T-helper 2 cell treated with Interferon-gamma antibody and Interleukin-4, amounts not matched to agents 5 μg/mL and 100 μg/mL, for 36 hours (primary cell): ENCODE measurements at regions not wholly inside any gene's neighbourhood (a gene's known extent, or its start where the extent isn't known, plus 50 kb on each side); places are given as distances from the start of the nearest gene placed in this dataset.

Experiments used
- DNase-seq: peaks from one replicate; pipeline ENCODE4 v3.0.0; 2021; ENCODE audit warnings: low spot score
- H3K27ac Mint-ChIP-seq: one replicate; pipeline ENCODE4 v1.8.0; 2021; ENCODE audit warnings: mild to moderate bottlenecking, mixed read lengths
- H3K27me3 Mint-ChIP-seq: one replicate; pipeline ENCODE4 v1.8.0; 2021; ENCODE audit warnings: low read depth, mixed read lengths
- H3K36me3 Mint-ChIP-seq: one replicate; pipeline ENCODE4 v1.8.0; 2021; ENCODE audit warnings: low read depth, mixed read lengths
- H3K4me1 Mint-ChIP-seq: one replicate; pipeline ENCODE4 v1.8.0; 2021; ENCODE audit warnings: low read depth, mixed read lengths
- H3K4me3 Mint-ChIP-seq: one replicate; pipeline ENCODE4 v1.8.0; 2022; ENCODE audit warnings: mild to moderate bottlenecking, moderate library complexity, mixed read lengths
- H3K9me3 Mint-ChIP-seq: one replicate; pipeline ENCODE4 v1.8.0; 2021; ENCODE audit warnings: mixed read lengths

DNA sequence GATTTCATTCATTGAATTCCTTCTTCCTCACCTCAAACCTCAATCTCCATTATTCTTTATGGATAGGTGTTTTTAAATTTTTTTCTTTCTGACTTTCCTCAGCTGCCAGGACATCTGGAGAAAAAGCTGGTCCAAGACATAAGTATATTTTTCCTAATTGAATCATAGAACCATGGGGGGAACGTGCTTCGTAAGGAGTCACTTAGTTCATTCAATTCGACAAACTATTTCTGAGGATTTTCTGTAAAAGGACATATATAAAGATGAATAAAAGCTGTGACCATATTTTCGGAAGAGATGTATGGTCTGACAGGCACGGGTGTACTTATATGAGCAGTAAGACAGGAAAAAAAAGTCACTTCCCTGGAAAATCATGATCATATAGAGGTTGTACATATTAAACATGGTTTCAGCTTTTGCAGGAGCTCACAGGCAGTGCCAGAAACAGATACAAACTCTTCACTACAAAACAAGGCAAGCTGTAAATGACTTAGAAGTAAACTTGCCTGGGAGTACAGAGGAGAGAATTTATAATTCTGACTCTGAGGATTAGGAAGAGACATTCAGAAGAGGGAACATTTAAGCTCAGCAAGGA lies 88.2 kb upstream of the EGR2 start:
- H3K4me3 Mint-ChIP-seq: no peak overlapping the region
- H3K4me1 Mint-ChIP-seq: peaks cover 6% of the 10 kb centered on the region
- H3K27me3 Mint-ChIP-seq: no peaks in the 10 kb centered on the region
- DNase-seq: no peak
- no peak overlapping the region for H3K27ac Mint-ChIP-seq
- no peaks in the 10 kb centered on the region for H3K36me3 Mint-ChIP-seq
- no peaks in the 10 kb centered on the region for H3K9me3 Mint-ChIP-seq

DNA sequence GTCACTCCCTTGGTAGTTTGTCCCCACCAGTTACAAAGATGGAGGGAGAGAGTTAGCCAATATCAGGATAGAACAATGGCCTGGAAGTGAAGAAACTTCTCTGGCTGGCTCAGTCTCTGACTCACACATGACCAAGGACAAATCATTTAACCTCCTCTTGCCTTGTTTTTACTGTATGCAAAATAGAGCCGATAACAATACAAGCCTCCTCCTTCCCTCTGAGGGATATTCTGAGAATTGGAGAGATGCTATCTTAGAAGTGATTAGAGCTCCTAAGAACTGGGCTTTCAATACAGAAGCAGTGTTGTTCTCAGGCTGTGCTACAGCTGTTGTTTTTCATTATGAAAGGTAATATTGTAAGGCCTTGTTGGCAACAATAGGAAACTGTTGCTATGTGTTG lies 87.7 kb upstream of the EGR2 start:
- Mint-ChIP-seq H3K4me1 (peaks cover 6% of the 10 kb centered on the region), H3K27me3 (no peaks in the 10 kb centered on the region), H3K4me3 (no peak overlapping the region), H3K9me3 (no peaks in the 10 kb centered on the region), H3K36me3 (no peaks in the 10 kb centered on the region), H3K27ac (no peak overlapping the region)
- DNase-seq: no peak

GRCh38 chr10:62900829-62901571 lies 84.8 kb upstream of the EGR2 start:
- Mint-ChIP-seq H3K4me3 (no peak overlapping the region), H3K27me3 (peaks cover 2% of the 10 kb centered on the region), H3K36me3 (no peaks in the 10 kb centered on the region), H3K4me1 (peaks cover 6% of the 10 kb centered on the region), H3K27ac (no peak overlapping the region), H3K9me3 (no peaks in the 10 kb centered on the region)
- no peak for DNase-seq

DNA sequence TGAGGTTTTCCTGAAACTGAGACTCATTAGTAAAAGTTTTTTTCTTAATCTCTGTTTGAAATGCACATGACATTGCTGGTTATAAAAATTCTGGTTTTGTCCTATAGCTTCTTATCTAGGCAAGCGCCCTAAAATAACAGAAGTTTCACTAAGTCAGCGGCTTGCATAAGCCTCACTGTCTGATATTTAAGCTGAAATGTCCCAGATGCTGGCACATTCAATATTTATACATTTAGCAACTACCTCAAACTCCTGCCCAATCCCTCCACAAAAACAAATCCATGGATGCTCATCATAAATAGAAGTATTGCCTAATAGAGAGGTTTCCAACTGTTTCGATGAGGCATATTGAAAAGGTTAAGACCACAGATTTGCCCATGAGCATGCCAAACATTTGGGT lies 83.1 kb upstream of the EGR2 start:
- Mint-ChIP-seq H3K27ac (no peak overlapping the region), H3K36me3 (no peaks in the 10 kb centered on the region), H3K9me3 (no peaks in the 10 kb centered on the region), H3K4me1 (peaks cover 6% of the 10 kb centered on the region), H3K27me3 (peaks cover 2% of the 10 kb centered on the region), H3K4me3 (no peak overlapping the region)
- no peak for DNase-seq

GRCh38 chr10:62895063-62895462 lies 78.9 kb upstream of the EGR2 start:
- Mint-ChIP-seq H3K4me1 (no peaks in the 10 kb centered on the region), H3K27me3 (peaks cover 5% of the 10 kb centered on the region), H3K27ac (no peak overlapping the region), H3K36me3 (no peaks in the 10 kb centered on the region), H3K9me3 (no peaks in the 10 kb centered on the region), H3K4me3 (no peak overlapping the region)
- no peak for DNase-seq

DNA sequence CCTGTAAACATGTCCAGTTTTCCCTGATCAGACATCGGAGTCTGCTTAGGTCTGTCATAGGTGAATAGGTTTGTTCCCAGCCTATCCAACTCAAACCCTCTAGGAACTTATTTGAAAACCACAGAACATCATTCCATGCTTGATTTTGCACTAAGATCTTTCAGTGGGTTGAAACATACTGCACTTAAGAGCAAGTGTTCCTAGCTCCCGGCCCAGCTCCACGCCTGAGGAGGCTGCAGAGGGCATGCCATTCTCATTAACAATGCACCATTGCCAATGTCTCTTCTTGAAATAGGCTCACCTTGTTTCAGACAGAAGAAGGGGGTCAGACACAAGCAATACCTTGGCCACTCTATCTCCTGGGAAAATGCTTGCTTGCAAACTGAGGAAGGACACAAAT lies 78.0 kb upstream of the EGR2 start:
- Mint-ChIP-seq H3K27ac (no peak overlapping the region), H3K4me1 (no peaks in the 10 kb centered on the region), H3K4me3 (no peak overlapping the region), H3K36me3 (no peaks in the 10 kb centered on the region), H3K9me3 (no peaks in the 10 kb centered on the region), H3K27me3 (peaks cover 5% of the 10 kb centered on the region)
- DNase-seq: no peak

- Mint-ChIP-seq H3K36me3 (no peaks in the 10 kb centered on the region), H3K27ac (no peak overlapping the region), H3K27me3 (peaks cover 5% of the 10 kb centered on the region), H3K4me1 (no peaks in the 10 kb centered on the region), H3K4me3 (no peak overlapping the region), H3K9me3 (no peaks in the 10 kb centered on the region)
- DNase-seq: no peak
Observed at GRCh38 chr10:62893036-62893435, 76.9 kb upstream of the EGR2 start.

GRCh38 chr10:62890395-62890794 lies 74.2 kb upstream of the EGR2 start:
- Mint-ChIP-seq H3K27me3 (peaks cover 6% of the 10 kb centered on the region), H3K9me3 (no peaks in the 10 kb centered on the region), H3K4me3 (no peak overlapping the region), H3K27ac (no peak overlapping the region), H3K4me1 (no peaks in the 10 kb centered on the region), H3K36me3 (no peaks in the 10 kb centered on the region)
- no peak for DNase-seq

- Mint-ChIP-seq H3K36me3 (no peaks in the 10 kb centered on the region), H3K4me1 (peaks cover 4% of the 10 kb centered on the region), H3K27me3 (peaks cover 18% of the 10 kb centered on the region), H3K4me3 (no peak overlapping the region), H3K27ac (no peak overlapping the region), H3K9me3 (no peaks in the 10 kb centered on the region)
- no peak for DNase-seq
Observed at GRCh38 chr10:62887642-62888041, 71.5 kb upstream of the EGR2 start.

GRCh38 chr10:62885684-62886461 lies 69.7 kb upstream of the EGR2 start:
- Mint-ChIP-seq H3K9me3 (no peaks in the 10 kb centered on the region), H3K4me3 (no peak overlapping the region), H3K4me1 (peaks cover 4% of the 10 kb centered on the region), H3K27me3 (peaks cover 26% of the 10 kb centered on the region), H3K36me3 (no peaks in the 10 kb centered on the region), H3K27ac (no peak overlapping the region)
- no peak for DNase-seq

GRCh38 chr10:62880162-62880561 lies 64.0 kb upstream of the EGR2 start:
- H3K9me3 Mint-ChIP-seq: no peaks in the 10 kb centered on the region
- no peaks in the 10 kb centered on the region for H3K36me3 Mint-ChIP-seq
- no peak overlapping the region for H3K27ac Mint-ChIP-seq
- no peak for DNase-seq
- H3K4me1 Mint-ChIP-seq: peaks cover 4% of the 10 kb centered on the region
- no peak overlapping the region for H3K4me3 Mint-ChIP-seq
- H3K27me3 Mint-ChIP-seq: peaks cover 30% of the 10 kb centered on the region

DNA sequence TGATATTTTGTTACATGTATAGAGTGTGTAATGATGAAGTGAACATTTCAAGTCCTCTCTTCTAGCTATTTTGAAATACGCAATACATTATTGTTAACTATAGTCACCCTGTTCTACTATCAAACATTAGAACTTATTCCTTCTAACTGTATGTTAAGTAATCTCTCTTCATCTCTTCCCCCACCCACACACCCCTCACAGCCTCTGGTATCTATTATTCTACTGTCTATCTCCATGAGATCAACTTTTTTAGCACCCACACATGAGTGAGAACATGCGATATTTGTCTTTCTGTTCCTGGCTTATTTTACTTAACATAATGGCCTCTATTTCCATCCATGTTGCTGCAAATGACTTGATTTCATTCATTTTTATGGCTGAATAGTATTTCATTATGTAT lies 57.7 kb upstream of the EGR2 start:
- Mint-ChIP-seq H3K4me1 (peaks cover 4% of the 10 kb centered on the region), H3K36me3 (peaks cover 4% of the 10 kb centered on the region), H3K4me3 (no peak overlapping the region), H3K27me3 (peaks cover 2% of the 10 kb centered on the region), H3K9me3 (peaks cover 4% of the 10 kb centered on the region), H3K27ac (no peak overlapping the region)
- peak; percentile 23 for DNase-seq

DNA sequence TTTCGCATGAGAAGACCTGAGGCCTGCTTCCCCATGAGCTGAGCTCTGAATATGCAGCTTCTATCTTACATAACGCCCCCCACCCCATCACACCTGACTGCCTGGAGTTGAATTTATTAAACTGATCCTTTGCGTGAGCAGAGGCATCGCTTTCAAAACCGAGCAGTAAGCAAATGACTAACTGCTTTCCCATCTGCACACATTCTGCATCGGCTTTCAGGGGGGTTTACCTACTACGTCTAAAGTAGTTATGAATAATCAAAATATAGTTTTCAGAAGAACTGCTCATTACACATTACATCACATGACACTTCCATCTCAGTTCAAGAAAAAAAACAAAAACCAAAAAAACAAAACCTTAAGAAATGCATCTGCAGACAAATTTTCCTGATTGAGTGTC lies 54.7 kb upstream of the EGR2 start:
- H3K9me3 Mint-ChIP-seq: peaks cover 4% of the 10 kb centered on the region
- H3K4me3 Mint-ChIP-seq: no peak overlapping the region
- DNase-seq: peak; percentile 25
- H3K36me3 Mint-ChIP-seq: peaks cover 4% of the 10 kb centered on the region
- no peak overlapping the region for H3K27ac Mint-ChIP-seq
- H3K27me3 Mint-ChIP-seq: peaks cover 2% of the 10 kb centered on the region
- H3K4me1 Mint-ChIP-seq: peaks cover 4% of the 10 kb centered on the region

GRCh38 chr10:62869958-62870357 lies 53.8 kb upstream of the EGR2 start:
- Mint-ChIP-seq H3K9me3 (peaks cover 4% of the 10 kb centered on the region), H3K27me3 (peaks cover 2% of the 10 kb centered on the region), H3K36me3 (peaks cover 4% of the 10 kb centered on the region), H3K4me3 (no peak overlapping the region), H3K27ac (no peak overlapping the region), H3K4me1 (peaks cover 4% of the 10 kb centered on the region)
- DNase-seq: no peak
